ENCODE measurements at regions not wholly inside any gene's neighbourhood (a gene's known extent, or its start where the extent isn't known, plus 50 kb on each side); places are given as distances from the start of the nearest gene placed in this dataset.

- TF ChIP-seq EZH2 (IDR thresholded peaks at IDR 0.05; ENCODE audit: borderline replicate concordance, insufficient read depth, low read depth, low read length, poor library complexity, severe bottlenecking) (no peak), CTCF (IDR thresholded peaks at IDR 0.05) (no peak)
These were observed 359.2 kb downstream of the FBXW7 start for GRCh38 chr4:152176627-152177214.

Measured in B cell (primary cell).